ENCODE measurements at regions not wholly inside any gene's neighbourhood (a gene's known extent, or its start where the extent isn't known, plus 50 kb on each side); places are given as distances from the start of the nearest gene placed in this dataset.
"Not testable (repeated sequence)": the region's sequence is repeated elsewhere in the genome, so short reads cannot be mapped to it uniquely, and the experiment has no call there.

- no peaks in the 10 kb centered on the region for H3K9me3 Mint-ChIP-seq (ENCODE audit: unreplicated experiment)
- peaks cover 13% of the 10 kb centered on the region for H3K36me3 Mint-ChIP-seq (ENCODE audit: low read depth, unreplicated experiment)
- peaks cover 6% of the 10 kb centered on the region for H3K27me3 Mint-ChIP-seq (ENCODE audit: unreplicated experiment)
- no peak for DNase-seq (ENCODE audit: low spot score)
- no peak overlapping the region for H3K27ac Mint-ChIP-seq (ENCODE audit: unreplicated experiment)
- TF ChIP-seq CTCF (IDR thresholded peaks at IDR 0.05; ENCODE audit: unreplicated experiment) = no peak
- H3K4me3 Mint-ChIP-seq (ENCODE audit: unreplicated experiment) = no peak overlapping the region
- H3K4me1 Mint-ChIP-seq (ENCODE audit: unreplicated experiment) = peaks cover 19% of the 10 kb centered on the region
These were observed 98.9 kb upstream of the IPO9 start for GRCh38 chr1:201729973-201730608.

DNA sequence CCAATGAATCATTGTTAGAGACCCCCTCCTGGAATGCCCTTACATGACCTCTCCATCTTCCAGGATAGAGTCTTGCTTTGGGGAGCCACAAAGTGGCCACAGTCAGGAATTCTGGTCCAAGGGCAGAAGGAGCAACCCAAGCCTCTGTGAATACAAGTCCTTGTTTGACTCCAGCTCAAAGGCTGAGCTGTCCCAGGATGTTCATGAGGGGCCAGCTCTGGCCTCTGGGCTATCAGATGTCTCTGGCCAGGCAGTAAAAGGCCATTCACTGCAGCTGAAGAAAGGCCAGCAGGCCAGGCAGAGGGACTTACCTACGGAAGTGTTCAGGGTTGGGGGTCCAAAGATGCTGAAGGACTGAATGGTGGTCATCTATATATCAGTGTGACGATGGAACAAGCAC lies 98.3 kb upstream of the IPO9 start:
- Mint-ChIP-seq H3K27ac (ENCODE audit: unreplicated experiment) (no peak overlapping the region), H3K36me3 (ENCODE audit: low read depth, unreplicated experiment) (peaks cover 13% of the 10 kb centered on the region), H3K9me3 (ENCODE audit: unreplicated experiment) (no peaks in the 10 kb centered on the region), H3K4me3 (ENCODE audit: unreplicated experiment) (no peak overlapping the region), H3K4me1 (ENCODE audit: unreplicated experiment) (peaks cover 23% of the 10 kb centered on the region), H3K27me3 (ENCODE audit: unreplicated experiment) (peaks cover 6% of the 10 kb centered on the region)
- DNase-seq (ENCODE audit: low spot score) = no peak
- no peak for TF ChIP-seq CTCF (IDR thresholded peaks at IDR 0.05; ENCODE audit: unreplicated experiment)

GRCh38 chr1:201731142-201731541 lies 97.8 kb upstream of the IPO9 start:
- Mint-ChIP-seq H3K4me3 (ENCODE audit: unreplicated experiment) (no peak overlapping the region), H3K4me1 (ENCODE audit: unreplicated experiment) (peaks cover 27% of the 10 kb centered on the region)

GRCh38 chr1:201731592-201731991 lies 97.4 kb upstream of the IPO9 start:
- peaks cover 17% of the 10 kb centered on the region for H3K36me3 Mint-ChIP-seq (ENCODE audit: low read depth, unreplicated experiment)
- TF ChIP-seq CTCF (IDR thresholded peaks at IDR 0.05; ENCODE audit: unreplicated experiment) = no peak
- no peak overlapping the region for H3K27ac Mint-ChIP-seq (ENCODE audit: unreplicated experiment)
- H3K27me3 Mint-ChIP-seq (ENCODE audit: unreplicated experiment) = peaks cover 6% of the 10 kb centered on the region
- no peak for DNase-seq (ENCODE audit: low spot score)
- no peaks in the 10 kb centered on the region for H3K9me3 Mint-ChIP-seq (ENCODE audit: unreplicated experiment)
- H3K4me3 Mint-ChIP-seq (ENCODE audit: unreplicated experiment) = no peak overlapping the region
- H3K4me1 Mint-ChIP-seq (ENCODE audit: unreplicated experiment) = peaks cover 29% of the 10 kb centered on the region

More at GRCh38 chr1:201731142-201731541, 97.8 kb upstream of the IPO9 start:
- Mint-ChIP-seq H3K27me3 (ENCODE audit: unreplicated experiment) (peaks cover 6% of the 10 kb centered on the region), H3K9me3 (ENCODE audit: unreplicated experiment) (no peaks in the 10 kb centered on the region), H3K36me3 (ENCODE audit: low read depth, unreplicated experiment) (peaks cover 15% of the 10 kb centered on the region), H3K27ac (ENCODE audit: unreplicated experiment) (no peak overlapping the region)
- no peak for TF ChIP-seq CTCF (IDR thresholded peaks at IDR 0.05; ENCODE audit: unreplicated experiment)
- no peak for DNase-seq (ENCODE audit: low spot score)

- Mint-ChIP-seq H3K27me3 (ENCODE audit: unreplicated experiment) (peaks cover 9% of the 10 kb centered on the region), H3K4me3 (ENCODE audit: unreplicated experiment) (no peak overlapping the region), H3K4me1 (ENCODE audit: unreplicated experiment) (peaks cover 29% of the 10 kb centered on the region), H3K36me3 (ENCODE audit: low read depth, unreplicated experiment) (peaks cover 17% of the 10 kb centered on the region), H3K27ac (ENCODE audit: unreplicated experiment) (no peak overlapping the region), H3K9me3 (ENCODE audit: unreplicated experiment) (no peaks in the 10 kb centered on the region)
- DNase-seq (ENCODE audit: low spot score) = no peak
- TF ChIP-seq CTCF (IDR thresholded peaks at IDR 0.05; ENCODE audit: unreplicated experiment) = no peak
These were observed 96.6 kb upstream of the IPO9 start for GRCh38 chr1:201732351-201732750.

DNA sequence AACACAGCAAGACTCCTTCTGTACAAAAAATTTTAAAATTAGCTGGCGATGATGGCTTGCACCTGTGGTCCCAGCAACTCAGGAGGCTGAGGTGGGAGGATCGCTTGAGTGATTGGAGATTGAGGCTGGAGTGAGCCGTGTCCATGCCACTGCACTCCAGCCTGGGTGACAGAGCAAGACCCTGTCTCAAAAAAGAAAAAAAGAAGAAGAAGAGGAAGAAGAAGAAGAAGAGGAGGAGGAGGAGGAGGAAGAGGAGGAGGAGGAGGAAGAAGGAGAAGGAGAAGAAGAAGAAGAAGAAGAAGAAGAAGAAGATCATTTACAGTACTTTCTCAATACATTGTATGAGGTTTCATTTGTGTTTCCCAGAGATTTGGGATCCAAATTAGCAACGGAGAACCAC lies 94.7 kb upstream of the IPO9 start:
- Mint-ChIP-seq H3K4me1 (ENCODE audit: unreplicated experiment) (peaks cover 42% of the 10 kb centered on the region), H3K4me3 (ENCODE audit: unreplicated experiment) (peak overlapping the region; percentile 37), H3K27me3 (ENCODE audit: unreplicated experiment) (peaks cover 15% of the 10 kb centered on the region), H3K36me3 (ENCODE audit: low read depth, unreplicated experiment) (peaks cover 17% of the 10 kb centered on the region)
- H3K27ac Mint-ChIP-seq (ENCODE audit: unreplicated experiment); H3K9me3 Mint-ChIP-seq (ENCODE audit: unreplicated experiment); DNase-seq (ENCODE audit: low spot score): not testable (repeated sequence)
